ENCODE measurements at regions not wholly inside any gene's neighbourhood (a gene's known extent, or its start where the extent isn't known, plus 50 kb on each side); places are given as distances from the start of the nearest gene placed in this dataset.
"Not testable (repeated sequence)": the region's sequence is repeated elsewhere in the genome, so short reads cannot be mapped to it uniquely, and the experiment has no call there.

DNA sequence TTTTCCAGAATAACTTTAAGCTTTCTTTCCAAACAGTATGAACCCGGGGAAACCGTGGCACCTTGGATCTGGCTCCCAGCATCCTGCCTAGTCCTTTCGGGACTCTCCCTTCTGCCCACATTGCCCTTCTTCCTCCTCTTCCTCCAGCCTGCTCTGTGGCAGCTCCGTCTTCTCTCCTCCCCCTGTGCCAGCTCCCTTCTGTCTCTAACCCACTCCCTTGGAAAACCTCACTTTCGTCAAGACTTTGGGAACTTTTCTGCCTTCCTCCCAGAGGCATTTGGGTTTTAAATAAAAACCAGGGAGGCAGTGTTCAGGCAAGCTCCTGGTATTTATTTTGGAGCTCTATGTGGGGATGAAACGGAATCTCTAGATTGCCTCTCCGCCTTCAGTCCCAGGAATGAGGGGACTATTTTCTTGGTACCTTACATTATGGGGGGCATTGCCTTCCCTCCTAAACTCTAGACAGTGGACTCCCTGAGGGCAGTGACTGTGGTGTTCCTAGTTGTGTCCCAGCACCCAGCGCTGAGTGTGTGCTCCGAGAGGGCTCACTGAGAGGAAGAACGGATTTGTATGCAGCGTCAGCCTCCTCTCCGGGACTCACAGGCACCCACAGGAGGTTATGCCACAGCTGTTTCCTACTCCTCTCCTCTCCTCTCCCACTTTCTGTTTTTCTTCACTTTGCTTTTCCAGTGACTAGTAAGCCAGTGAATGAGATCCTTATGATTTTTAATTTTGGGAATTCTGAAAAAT lies 105.4 kb upstream of the MRPS22 start:
- no peak for DNase-seq (ENCODE audit: low read depth in 2 of 2)

DNA sequence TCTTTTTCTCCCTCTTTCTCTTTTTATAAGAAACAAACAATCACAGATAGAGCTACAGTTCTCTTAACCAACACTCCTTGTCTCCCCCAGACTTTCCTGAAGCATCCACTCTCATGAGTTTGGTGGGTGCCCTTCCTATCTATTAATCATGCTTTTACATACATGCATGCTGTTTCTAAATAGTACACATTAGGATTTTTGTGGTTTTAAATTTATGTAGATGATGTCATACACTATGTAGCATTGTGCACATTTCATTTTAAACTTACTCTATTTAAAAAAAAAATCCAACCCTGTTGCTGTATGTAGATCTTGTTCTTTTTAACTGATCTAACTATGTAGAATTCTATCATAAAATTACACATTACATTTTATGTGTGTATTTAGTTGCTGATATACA lies 104.3 kb upstream of the MRPS22 start:
- no peak for DNase-seq (ENCODE audit: low read depth in 2 of 2)

DNA sequence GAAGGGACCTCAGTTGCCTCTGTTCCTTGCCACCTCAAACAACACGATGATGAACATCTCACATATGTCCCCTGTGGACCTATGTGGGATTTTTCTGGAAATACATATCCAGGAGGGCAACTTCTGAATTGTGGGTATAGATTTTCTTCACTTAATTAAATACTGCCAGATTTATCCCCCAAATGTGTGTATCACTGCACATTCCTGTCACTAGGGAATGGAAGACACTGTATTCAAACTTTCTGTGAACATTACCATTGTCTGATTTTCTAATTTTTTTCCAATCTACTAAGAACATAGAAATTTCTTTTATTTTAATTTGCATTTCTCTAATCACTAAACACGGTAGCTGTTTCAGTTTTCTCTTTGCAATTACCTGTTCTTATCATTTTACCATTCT lies 102.0 kb upstream of the MRPS22 start:
- DNase-seq (ENCODE audit: low read depth in 2 of 2): no peak

DNA sequence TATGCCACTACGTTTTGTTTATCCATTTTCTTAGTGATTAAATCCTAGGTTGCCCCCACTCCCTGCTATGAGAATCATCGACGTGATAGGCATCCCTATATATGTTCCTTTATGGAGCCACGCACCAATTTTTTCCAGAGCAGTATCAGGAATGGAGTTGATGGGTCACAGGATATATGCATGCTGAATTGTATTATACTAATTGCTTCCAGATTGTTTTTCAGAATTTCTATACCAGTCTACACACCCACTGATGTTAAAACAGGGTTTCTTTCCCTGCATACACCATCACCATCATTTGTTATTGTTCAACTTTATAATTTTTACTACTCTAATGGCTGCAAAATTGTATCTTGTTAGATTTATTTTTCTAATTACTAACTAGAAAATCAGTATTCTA lies 100.1 kb upstream of the MRPS22 start:
- DNase-seq (ENCODE audit: low read depth in 2 of 2): no peak

DNA sequence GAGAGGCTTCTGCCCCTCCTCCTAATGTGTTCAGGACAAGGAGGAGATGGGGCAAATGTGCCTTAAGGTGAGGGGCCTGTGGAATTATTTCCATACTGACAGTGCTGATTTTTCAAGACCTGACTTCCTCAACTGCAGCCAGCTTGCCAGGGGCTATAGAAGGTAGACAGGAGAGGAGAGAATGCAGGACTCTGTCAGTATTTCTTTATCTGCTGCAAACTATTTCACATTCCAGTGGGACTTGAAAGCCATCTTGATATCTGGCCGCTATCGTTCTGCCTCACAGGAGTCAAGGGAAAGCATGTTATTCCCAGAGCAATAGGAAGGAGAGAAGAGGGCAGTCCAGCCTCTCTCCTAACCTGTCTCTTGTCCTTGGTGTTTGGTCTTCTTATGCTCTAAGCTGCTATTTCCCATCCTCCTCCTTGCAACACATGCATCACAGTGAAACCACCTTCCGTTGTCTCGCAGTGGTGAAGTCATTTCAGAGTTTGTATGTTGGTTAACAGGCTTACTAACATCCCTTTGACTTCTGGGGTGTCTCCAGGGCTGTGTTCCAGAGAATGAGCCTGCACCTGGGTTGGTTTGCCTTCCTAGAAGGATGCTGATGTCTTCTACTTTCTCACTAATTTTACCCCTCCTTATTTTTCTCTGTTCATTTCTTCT lies 95.1 kb upstream of the MRPS22 start:
- no peak for DNase-seq (ENCODE audit: low read depth in 2 of 2)

- no peak for DNase-seq (ENCODE audit: low read depth in 2 of 2)
Observed at GRCh38 chr3:139251529-139251928, 92.3 kb upstream of the MRPS22 start.

DNA sequence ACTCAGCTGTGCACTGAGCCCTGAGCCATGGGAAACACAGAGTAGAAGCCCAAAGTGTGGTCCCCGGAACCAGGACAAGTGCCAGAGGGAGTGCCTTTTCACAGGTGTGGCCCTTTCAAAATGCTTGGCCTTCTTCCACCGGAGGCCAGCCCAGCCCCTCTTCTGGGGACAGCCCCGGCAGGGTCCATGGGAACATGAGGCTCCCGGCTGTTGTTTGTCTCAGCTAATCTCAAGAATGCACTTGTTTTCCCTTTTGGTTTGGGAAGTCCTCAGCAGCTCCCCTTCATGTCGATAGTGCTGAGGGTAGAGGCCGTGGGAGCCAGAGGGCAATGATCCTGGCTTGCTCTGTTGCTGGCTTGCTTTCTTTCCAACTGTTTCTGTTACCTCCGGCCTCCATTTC lies 91.1 kb upstream of the MRPS22 start:
- no peak for DNase-seq (ENCODE audit: low read depth in 2 of 2)

- no peak for DNase-seq (ENCODE audit: low read depth in 2 of 2)
Observed at GRCh38 chr3:139258276-139258675, 85.5 kb upstream of the MRPS22 start.

- no peak for DNase-seq (ENCODE audit: low read depth in 2 of 2)
Observed at GRCh38 chr3:139259398-139259797, 84.4 kb upstream of the MRPS22 start.

DNA sequence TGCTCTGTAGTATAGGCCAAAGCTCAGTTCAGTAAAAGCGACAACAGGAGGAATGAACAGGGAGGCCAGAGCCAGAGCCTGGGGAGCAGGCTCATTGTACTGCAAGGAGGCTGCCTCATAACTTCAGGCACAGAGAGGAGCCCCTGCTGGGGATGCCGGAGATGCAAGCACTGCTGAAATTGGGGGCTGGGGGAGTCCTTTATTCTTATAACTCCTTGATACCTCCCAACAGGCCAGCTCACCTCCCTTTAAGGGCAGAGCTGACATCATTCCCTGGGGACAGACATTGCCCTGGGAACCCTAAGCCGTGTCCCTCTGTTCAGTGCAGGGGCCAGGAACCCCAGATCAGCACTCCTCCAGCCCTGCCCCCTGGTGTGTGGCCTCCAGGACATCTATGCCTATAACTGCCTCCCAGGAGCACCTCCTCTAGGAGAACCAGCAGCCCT lies 83.8 kb upstream of the MRPS22 start:
- DNase-seq (ENCODE audit: low read depth in 2 of 2): no peak

- DNase-seq (ENCODE audit: low read depth in 2 of 2): no peak
Observed at GRCh38 chr3:139260793-139261736, 82.8 kb upstream of the MRPS22 start.

- no peak for DNase-seq (ENCODE audit: low read depth in 2 of 2)
Observed at GRCh38 chr3:139261754-139262586, 81.8 kb upstream of the MRPS22 start.

DNA sequence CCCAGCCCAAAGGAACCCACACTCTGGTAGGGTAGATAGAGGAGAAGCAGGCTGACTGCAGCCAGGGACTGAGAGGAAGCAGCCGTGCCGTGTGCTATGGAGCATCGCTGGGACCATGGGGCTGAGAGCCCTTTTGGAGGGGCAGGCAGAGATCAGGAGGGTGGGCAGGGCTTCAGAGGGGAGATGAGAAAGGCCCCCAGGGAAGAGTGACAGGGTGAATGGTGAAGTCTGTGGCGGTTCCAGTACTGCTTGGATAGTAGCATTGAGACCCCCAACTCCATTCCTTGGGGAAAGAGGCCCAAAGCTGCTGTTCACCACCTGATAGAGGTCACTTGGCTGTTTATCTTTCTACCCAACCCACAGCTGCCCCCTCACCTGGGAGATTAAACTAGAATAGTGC lies 80.0 kb upstream of the MRPS22 start:
- DNase-seq (ENCODE audit: low read depth in 2 of 2): no peak

- DNase-seq (ENCODE audit: low read depth in 2 of 2): no peak
Observed at GRCh38 chr3:139264375-139264774, 79.4 kb upstream of the MRPS22 start.

DNA sequence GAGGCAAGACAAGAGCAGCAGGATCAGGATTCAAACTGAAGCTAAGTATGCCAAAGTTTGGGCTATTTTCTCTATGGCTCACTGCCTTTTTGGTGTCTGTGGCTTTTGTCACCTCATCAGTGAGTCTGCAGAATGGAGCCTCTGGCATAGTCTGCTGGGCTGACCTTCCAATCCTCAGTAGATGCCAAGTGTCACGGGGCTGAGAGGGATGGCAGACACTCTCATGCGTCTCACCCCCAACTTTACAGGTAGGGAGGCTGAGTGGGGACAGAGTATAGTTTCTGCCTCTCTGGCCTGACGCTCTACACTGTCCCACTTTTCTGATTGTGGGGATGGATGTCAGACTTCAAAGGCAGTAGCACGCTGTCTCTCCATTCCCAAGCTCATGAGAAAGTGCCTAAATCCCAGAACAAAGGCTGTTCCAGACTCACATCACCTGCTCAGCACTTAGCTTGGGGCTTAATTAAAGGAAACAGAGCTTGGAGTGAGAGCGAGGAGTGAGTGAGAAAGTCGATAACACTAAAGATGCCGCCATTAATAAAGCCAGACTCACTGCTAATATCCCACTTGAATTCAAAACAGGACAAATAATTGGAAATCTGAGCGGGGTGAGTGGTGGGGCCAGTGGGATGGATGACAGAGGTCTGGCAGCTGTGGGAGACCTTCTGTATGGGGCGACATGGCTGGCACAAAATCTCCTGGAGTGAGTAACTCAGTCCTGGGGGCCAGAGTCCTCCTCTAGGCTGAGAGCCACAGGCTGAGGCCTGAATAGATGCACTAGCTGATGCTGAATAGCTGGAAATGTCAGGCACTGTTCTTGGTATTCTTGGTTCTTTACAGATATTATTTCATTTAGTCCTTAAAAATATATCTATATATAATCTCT lies 78.4 kb upstream of the MRPS22 start:
- no peak for DNase-seq (ENCODE audit: low read depth in 2 of 2)

DNA sequence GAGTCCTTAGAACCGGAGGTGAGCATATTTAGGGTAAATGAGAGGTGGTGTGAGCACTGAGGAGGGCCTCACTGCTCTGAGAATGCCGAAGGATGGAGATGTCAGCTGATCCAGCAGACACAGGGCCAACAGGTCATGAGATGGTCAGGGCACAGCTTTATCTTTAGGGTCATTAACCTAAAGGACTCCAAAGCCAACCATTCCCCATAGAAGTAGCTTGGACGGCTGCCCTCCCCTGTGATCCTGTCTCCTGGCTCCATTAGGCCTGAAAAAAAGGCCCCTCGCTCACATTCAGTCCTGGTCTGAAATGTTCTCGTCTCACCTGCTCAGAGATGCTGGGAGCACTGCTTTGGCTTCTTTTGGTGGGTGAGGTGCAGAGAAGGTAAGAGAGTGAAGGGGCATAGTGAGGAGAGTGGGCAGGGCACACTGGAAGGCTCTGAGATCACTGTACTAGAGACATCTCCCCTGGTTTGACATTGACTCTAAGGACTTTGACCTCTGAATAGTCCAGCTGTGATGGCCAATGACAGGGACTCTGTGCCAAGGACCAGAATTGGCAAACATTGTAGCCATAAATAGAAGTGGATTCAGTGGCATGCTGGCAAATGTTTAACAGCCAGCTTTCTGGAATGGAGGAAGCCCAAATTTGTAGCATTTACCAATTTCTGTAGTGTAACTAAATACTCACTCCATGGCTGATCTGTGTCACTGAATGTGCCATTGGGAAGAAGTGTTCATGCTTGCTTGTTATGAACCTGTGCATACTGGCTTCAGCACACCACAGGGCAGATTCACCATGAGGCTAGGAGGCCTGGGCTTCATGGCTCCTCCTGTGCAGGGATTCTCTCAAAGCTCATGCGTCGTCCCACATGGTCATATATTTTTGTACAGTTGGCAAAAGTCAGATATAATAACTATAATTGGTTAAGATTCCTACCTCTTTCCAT lies 76.2 kb upstream of the MRPS22 start:
- no peak for DNase-seq (ENCODE audit: low read depth in 2 of 2)

DNA sequence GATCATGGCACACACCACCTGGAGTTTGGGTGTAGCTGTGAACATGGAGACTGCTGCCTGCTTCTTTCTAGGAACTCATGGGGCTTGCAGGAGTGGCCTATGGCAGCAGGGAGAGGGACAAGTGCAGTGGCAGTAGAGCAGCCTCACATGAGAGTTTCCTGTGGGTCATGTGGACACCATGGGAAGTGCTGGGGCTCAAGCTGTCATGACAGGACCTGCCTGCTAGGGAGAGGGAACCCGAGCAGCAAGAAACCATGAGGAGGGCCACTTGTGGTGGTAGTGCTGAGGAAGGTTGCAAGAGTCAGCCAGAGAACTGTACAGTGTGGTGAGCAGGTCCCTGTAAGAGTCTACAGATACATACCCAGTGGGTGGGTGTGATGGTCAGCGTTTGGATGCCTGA lies 73.8 kb upstream of the MRPS22 start:
- no peak for DNase-seq (ENCODE audit: low read depth in 2 of 2)

DNA sequence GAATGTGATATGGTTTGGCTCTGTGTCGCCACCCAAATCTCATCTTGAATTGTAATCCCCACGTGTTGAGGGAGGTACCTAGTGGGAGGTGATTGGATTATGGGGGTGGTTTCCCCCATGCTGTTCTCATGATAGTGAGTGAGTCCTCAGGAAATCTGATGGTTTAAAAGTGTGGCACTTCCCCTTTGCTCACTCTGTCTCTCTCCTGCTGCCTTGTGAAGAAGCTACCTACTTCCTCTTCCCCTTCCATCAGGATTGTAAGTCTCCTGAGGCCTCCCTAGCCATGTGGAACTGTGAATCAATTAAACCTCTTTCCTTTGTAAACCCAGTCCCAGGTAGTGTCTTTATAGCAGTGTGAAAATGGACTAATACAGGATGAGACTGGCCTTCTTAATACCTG lies 73.2 kb upstream of the MRPS22 start:
- not testable (repeated sequence) for DNase-seq (ENCODE audit: low read depth in 2 of 2)

- DNase-seq (ENCODE audit: low read depth in 2 of 2): no peak
Observed at GRCh38 chr3:139280027-139280671, 63.7 kb upstream of the MRPS22 start.
